ENCODE measurements at regions not wholly inside any gene's neighbourhood (a gene's known extent, or its start where the extent isn't known, plus 50 kb on each side); places are given as distances from the start of the nearest gene placed in this dataset.

DNA sequence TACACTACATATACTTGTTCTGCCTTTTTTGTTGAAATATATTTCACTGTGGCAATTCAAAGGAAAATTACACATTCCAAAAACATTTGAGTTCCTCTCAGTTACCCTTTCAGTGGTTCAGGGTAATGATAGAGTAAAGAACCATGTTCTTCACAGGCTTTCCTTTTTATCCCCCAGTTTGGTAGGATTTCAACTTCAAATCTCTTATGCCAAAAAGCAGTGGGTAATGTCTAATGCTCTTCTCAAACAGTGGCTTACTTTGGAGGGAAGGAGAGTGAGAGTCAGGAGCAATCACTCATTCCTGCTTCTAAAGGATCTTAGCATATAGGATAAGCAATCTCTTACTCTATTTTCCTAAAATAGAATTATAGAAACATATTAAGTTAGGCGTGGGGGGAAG lies 290.6 kb downstream of the ZEB2 start:
- no peaks in the 10 kb centered on the region for H3K9me3 Mint-ChIP-seq (ENCODE audit: insufficient read depth)
- no peak overlapping the region for H3K27ac Mint-ChIP-seq
- DNase-seq (no peak), ATAC-seq (no peak)
- CTCF ChIA-PET, result no interaction called here
- peaks cover 40% of the 10 kb centered on the region for H3K4me1 Mint-ChIP-seq (ENCODE audit: low read depth)
- no peak overlapping the region for H3K4me3 Mint-ChIP-seq
- no peaks in the 10 kb centered on the region for H3K27me3 Mint-ChIP-seq (ENCODE audit: low read depth)
- H3K36me3 Mint-ChIP-seq (ENCODE audit: low read depth), result peaks cover 7% of the 10 kb centered on the region
- POLR2A ChIA-PET, result no interaction called here

DNA sequence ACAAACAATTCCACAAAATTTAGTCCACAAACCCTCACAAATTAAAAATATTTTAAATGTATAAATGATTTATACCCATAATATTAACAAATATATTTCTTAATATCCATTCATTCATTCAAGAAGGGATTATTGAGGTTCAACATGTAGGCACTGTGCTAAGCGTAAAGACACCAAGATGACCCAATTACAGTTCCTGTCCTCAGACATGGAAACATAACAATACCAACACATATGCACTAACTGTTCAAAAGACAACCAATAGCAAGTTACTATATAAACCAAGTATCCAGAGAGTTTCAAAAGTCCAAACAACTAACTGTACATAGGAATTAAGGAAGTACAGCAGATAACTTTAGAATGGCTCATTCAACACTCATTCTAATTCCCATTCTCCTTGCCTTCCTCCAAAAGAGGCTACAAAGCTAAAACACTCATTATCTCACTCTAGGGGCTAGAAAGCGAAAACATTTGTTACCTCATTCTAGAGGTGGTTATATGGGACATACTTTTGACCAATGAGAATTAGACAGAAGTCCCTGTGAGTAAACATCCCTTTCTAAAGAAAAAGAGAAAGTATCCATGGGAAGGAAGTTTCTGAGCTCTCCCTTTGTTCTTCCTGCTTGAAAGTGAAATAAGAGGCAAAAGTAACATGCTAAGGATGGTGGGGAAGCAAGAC lies 292.4 kb downstream of the ZEB2 start:
- H3K4me3 Mint-ChIP-seq, result no peak overlapping the region
- no peak for ATAC-seq
- CTCF ChIA-PET, result interaction anchor here (1.2 kb wide), 1 partner anchor 19 kb away, joined by 4 read pairs; no protein-coding TSS in a partner anchor
- POLR2A ChIA-PET, result no interaction called here
- no peak overlapping the region for H3K27ac Mint-ChIP-seq
- peaks cover 23% of the 10 kb centered on the region for H3K4me1 Mint-ChIP-seq (ENCODE audit: low read depth)
- peaks cover 7% of the 10 kb centered on the region for H3K36me3 Mint-ChIP-seq (ENCODE audit: low read depth)
- no peak for DNase-seq
- no peaks in the 10 kb centered on the region for H3K27me3 Mint-ChIP-seq (ENCODE audit: low read depth)
- H3K9me3 Mint-ChIP-seq (ENCODE audit: insufficient read depth), result no peaks in the 10 kb centered on the region

DNA sequence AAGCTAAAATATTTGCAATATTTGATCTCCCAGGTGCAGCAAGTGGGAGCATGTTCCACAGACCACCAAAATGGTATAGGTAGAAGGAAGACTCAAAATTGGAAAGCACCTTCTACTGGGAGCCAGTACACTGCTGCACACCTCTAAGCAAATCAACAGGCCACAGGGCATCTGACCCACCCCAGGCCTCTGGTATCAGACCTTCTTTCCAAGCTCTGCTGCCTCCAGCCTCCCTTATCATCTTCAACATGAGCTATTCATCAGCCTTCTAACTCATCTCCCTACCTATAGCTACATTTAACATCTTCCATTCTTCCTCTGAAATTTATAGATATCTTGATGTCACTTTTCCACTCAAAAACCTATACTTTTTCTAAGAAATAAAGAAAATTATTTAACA lies 294.8 kb downstream of the ZEB2 start:
- H3K9me3 Mint-ChIP-seq (ENCODE audit: insufficient read depth), result no peaks in the 10 kb centered on the region
- ChIA-PET CTCF (interaction anchor here (1.4 to 1.7 kb wide), 2 partner anchors 9 to 14 kb away, joined by 3 to 4 read pairs; no protein-coding TSS in a partner anchor), POLR2A (interaction anchor here (1.3 kb wide), 1 partner anchor 41 kb away, joined by 3 read pairs; no protein-coding TSS in a partner anchor)
- peaks cover 10% of the 10 kb centered on the region for H3K4me1 Mint-ChIP-seq (ENCODE audit: low read depth)
- DNase-seq (no peak), ATAC-seq (no peak)
- no peak overlapping the region for H3K27ac Mint-ChIP-seq
- H3K36me3 Mint-ChIP-seq (ENCODE audit: low read depth), result peaks cover 7% of the 10 kb centered on the region
- no peak overlapping the region for H3K4me3 Mint-ChIP-seq
- no peaks in the 10 kb centered on the region for H3K27me3 Mint-ChIP-seq (ENCODE audit: low read depth)

DNA sequence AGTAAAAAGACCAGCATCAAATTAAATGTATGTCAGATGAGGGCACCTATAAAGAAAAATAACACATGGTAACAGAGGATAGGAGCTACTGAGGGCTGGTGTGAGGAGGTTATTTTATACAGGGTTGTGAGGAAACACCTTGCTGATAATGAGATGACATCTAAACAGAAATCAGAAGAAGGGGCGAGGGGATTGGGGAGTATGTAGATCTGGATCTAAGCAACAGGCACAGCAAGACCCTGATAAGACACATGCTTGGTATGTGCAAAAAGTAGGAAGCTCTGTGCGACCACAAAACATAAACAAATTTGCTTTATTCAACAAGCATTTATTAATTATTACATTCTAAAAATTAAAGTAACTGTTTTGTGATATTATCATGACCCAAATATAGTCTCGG lies 295.4 kb downstream of the ZEB2 start:
- H3K27me3 Mint-ChIP-seq (ENCODE audit: low read depth), result no peaks in the 10 kb centered on the region

DNA sequence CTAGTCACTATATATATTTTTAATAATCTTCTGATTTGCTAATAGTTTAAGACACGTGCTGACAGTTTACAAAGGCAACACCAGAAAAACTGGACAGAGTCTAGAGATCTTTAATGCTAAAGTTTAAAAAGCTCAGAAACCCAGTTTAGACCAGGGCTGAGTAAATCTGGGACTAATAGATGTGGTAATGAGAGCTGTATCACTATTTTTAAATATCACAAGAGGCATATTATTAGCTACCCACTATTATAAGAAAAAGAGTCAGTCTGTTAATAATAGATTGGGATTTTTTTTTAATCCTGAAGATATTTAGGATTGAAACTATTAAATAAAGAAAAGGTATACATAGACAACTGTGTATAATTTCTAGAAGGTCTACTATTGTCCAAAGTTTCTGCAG lies 299.9 kb downstream of the ZEB2 start:
- CTCF ChIA-PET, result interaction anchor here (0.8 kb wide), 1 partner anchor 96 kb away, joined by 3 read pairs; no protein-coding TSS in a partner anchor
- H3K4me3 Mint-ChIP-seq, result no peak overlapping the region

More for the DNA sequence above, 295.4 kb downstream of the ZEB2 start:
- no peak overlapping the region for H3K27ac Mint-ChIP-seq
- H3K9me3 Mint-ChIP-seq (ENCODE audit: insufficient read depth), result no peaks in the 10 kb centered on the region
- H3K4me1 Mint-ChIP-seq (ENCODE audit: low read depth), result peaks cover 7% of the 10 kb centered on the region
- ChIA-PET POLR2A (interaction anchor here (1.3 kb wide), 1 partner anchor 40 kb away, joined by 3 read pairs; no protein-coding TSS in a partner anchor), CTCF (interaction anchor here (1.4 to 1.7 kb wide), 2 partner anchors 8 to 13 kb away, joined by 3 to 4 read pairs; no protein-coding TSS in a partner anchor)
- DNase-seq (no peak), ATAC-seq (no peak)
- H3K4me3 Mint-ChIP-seq, result no peak overlapping the region
- H3K36me3 Mint-ChIP-seq (ENCODE audit: low read depth), result peaks cover 7% of the 10 kb centered on the region

DNA sequence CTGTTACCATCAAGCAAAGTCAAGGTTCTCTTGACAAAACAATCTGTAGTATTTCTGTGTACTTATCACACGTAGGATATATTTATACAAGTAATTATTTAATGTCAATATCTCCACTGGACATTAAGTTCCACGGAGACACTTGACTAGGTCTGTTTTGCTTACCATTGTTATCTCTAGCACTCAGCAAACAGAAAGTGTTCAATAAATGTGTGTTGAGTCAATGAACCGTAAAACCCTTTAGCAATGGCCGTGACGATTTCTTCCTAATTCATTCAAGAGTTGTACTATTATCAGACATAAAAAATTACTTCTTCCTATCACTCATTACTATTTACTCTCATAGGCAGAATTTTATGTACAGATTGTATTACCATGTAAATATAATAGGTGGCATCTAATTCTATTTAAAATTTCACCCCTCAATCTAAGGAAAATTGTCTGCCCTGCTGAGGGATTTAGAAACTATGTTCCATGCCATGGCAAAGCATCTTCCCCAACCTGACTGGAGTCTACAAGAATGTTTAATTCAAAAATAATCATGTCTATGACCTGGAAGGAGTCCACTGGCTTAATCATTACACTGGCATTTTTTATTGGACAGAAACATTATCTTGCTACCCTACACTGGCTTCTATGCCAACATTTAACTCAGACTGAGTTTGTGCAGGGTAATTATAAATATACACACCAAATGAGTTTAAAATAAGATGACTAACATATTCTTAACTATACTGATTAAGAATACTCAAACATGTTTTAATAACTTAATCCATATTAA lies 301.9 kb downstream of the ZEB2 start:
- no peaks in the 10 kb centered on the region for H3K27me3 Mint-ChIP-seq (ENCODE audit: low read depth)
- H3K9me3 Mint-ChIP-seq (ENCODE audit: insufficient read depth), result no peaks in the 10 kb centered on the region
- ChIA-PET CTCF (no interaction called here), POLR2A (no interaction called here)
- peaks cover 5% of the 10 kb centered on the region for H3K36me3 Mint-ChIP-seq (ENCODE audit: low read depth)
- no peak overlapping the region for H3K4me3 Mint-ChIP-seq
- DNase-seq, result no peak
- H3K4me1 Mint-ChIP-seq (ENCODE audit: low read depth), result peaks cover 26% of the 10 kb centered on the region
- H3K27ac Mint-ChIP-seq, result no peak overlapping the region
- no peak for ATAC-seq

More for the DNA sequence above, 299.9 kb downstream of the ZEB2 start:
- no peaks in the 10 kb centered on the region for H3K27me3 Mint-ChIP-seq (ENCODE audit: low read depth)
- no peak overlapping the region for H3K27ac Mint-ChIP-seq
- ATAC-seq, result no peak
- POLR2A ChIA-PET, result no interaction called here
- no peaks in the 10 kb centered on the region for H3K9me3 Mint-ChIP-seq (ENCODE audit: insufficient read depth)
- H3K36me3 Mint-ChIP-seq (ENCODE audit: low read depth), result peaks cover 5% of the 10 kb centered on the region
- peaks cover 15% of the 10 kb centered on the region for H3K4me1 Mint-ChIP-seq (ENCODE audit: low read depth)
- no peak for DNase-seq

DNA sequence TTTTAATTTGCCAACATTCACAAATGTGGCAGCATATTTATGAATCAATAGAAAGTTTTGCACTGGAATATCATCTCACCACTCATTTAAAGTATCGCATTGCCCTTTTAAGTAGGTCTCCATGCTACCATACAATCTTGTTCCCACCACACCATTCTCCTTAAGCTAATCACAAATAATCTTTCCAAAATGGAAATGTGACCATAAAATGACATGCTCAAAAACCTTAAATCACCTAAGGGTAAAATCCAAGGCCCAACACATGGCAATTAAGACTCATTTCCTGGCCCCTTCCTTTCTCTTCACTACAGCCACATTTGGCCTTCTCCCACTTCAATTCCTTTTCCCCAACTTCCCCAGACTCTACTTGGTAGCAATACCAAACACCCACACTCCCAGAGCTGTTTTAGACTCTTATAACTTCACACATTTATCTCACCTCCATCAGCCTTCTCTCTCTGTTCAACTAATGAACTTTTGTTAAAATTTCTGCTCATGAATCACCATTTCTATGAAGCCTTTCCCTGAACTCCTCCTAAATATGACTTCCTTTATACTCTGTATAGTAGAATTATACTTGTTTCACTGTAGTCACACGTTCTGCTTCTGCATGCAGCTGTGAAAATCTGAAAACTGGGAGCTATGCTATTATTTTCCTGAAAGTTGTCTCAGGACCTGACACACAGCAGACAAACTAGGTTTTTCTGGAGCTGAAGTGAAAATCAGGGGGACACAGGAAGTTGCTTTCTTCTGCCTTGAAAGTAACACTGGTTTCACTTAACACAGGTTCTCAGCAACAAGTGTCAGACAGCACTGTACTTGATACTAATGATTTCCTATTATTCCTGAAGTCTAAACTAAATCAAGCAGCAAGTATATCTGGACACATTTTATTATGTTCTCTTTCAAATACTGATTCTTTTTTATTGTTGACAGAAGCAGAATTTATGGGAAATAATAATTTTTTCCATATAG lies 303.9 kb downstream of the ZEB2 start:
- DNase-seq, result no peak
- ChIA-PET POLR2A (interaction anchor here (0.5 to 0.8 kb wide), 2 partner anchors 26 to 90 kb away, joined by 3 read pairs; no protein-coding TSS in a partner anchor), CTCF (interaction anchor here (0.8 to 1.3 kb wide), 3 partner anchors 9 to 18 kb away, joined by 3 read pairs; no protein-coding TSS in a partner anchor)
- ATAC-seq, result peak; percentile 76
- Mint-ChIP-seq H3K36me3 (ENCODE audit: low read depth) (peaks cover 6% of the 10 kb centered on the region), H3K9me3 (ENCODE audit: insufficient read depth) (no peaks in the 10 kb centered on the region), H3K4me3 (peak overlapping the region; percentile 1), H3K4me1 (ENCODE audit: low read depth) (peaks cover 39% of the 10 kb centered on the region), H3K27ac (peak overlapping the region; percentile 83), H3K27me3 (ENCODE audit: low read depth) (no peaks in the 10 kb centered on the region)

DNA sequence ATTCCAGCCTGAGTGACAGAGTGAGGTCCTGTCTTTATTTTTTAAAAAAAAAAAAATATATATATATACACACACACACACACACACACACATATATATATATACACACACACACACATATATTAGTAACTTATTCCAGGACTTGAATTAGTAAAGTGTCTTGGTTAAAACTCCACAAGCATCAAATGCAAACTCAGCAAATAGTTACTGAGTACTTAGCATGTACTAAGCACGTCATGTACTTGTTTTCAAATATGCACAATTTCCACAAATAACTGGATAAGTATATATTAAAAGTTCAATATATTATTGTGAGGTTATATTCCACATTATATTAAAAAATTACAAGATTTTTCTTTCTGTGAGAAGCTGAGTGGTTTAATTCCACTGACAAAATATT lies 304.7 kb downstream of the ZEB2 start:
- peaks cover 39% of the 10 kb centered on the region for H3K4me1 Mint-ChIP-seq (ENCODE audit: low read depth)
- POLR2A ChIA-PET, result interaction anchor here (1.0 kb wide), 1 partner anchor 19 kb away, joined by 4 read pairs; no protein-coding TSS in a partner anchor
- CTCF ChIA-PET, result interaction anchor here (1.3 to 1.8 kb wide), 2 partner anchors 17 to 27 kb away, joined by 3 to 4 read pairs; no protein-coding TSS in a partner anchor
- no peak overlapping the region for H3K4me3 Mint-ChIP-seq
- ATAC-seq (no peak), DNase-seq (no peak)
- H3K27me3 Mint-ChIP-seq (ENCODE audit: low read depth), result no peaks in the 10 kb centered on the region
- peaks cover 7% of the 10 kb centered on the region for H3K36me3 Mint-ChIP-seq (ENCODE audit: low read depth)
- H3K27ac Mint-ChIP-seq, result no peak overlapping the region
- H3K9me3 Mint-ChIP-seq (ENCODE audit: insufficient read depth), result no peaks in the 10 kb centered on the region

DNA sequence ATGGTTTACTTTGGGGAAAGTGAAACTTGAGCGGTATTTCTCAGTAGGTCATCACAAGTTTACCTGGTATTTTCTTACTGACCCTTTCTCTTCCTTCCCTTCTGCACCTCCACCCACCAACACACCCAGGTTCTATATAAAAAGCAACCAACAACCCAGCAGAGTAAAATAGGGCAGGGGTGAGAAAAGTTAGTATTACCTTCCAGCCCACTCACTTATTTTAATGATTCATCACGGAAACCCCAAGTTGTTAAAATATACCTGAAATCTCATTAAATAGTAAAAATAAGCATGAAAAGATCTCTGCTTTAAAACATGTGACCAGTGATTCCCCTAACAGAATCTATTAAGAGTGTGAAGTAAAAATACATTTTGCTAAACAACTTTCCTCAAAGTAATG lies 306.1 kb downstream of the ZEB2 start:
- ChIA-PET CTCF (interaction anchor here (1.8 kb wide), 1 partner anchor 29 kb away, joined by 4 read pairs; no protein-coding TSS in a partner anchor), POLR2A (no interaction called here)
- Mint-ChIP-seq H3K36me3 (ENCODE audit: low read depth) (peaks cover 13% of the 10 kb centered on the region), H3K27ac (peak overlapping the region; percentile 67), H3K9me3 (ENCODE audit: insufficient read depth) (no peaks in the 10 kb centered on the region), H3K4me3 (peak overlapping the region; percentile 32), H3K27me3 (ENCODE audit: low read depth) (no peaks in the 10 kb centered on the region), H3K4me1 (ENCODE audit: low read depth) (peaks cover 42% of the 10 kb centered on the region)
- ATAC-seq (no peak), DNase-seq (no peak)

DNA sequence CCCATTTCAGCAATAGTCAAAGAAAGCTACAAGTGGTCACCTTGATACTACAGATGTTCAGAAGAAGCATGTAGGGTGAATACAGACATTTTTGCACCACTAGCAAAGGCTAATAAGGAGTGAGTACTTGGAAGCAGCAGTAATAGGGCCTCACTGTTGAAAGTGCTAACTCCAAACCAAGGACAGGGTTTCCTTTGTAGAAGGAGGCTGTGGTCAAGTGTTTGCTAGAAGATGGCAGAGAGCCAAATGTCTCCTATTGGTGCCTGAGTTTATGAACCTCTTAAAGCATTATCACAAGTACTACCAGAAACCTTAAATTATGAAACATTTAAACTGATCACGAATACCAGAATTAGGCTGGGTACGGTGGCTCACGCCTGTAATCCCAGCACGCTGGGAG lies 308.1 kb downstream of the ZEB2 start:
- Mint-ChIP-seq H3K4me3 (no peak overlapping the region), H3K36me3 (ENCODE audit: low read depth) (peaks cover 18% of the 10 kb centered on the region), H3K27me3 (ENCODE audit: low read depth) (no peaks in the 10 kb centered on the region), H3K4me1 (ENCODE audit: low read depth) (peaks cover 40% of the 10 kb centered on the region), H3K9me3 (ENCODE audit: insufficient read depth) (no peaks in the 10 kb centered on the region), H3K27ac (no peak overlapping the region)
- no peak for DNase-seq
- ATAC-seq, result no peak
- ChIA-PET CTCF (no interaction called here), POLR2A (no interaction called here)

DNA sequence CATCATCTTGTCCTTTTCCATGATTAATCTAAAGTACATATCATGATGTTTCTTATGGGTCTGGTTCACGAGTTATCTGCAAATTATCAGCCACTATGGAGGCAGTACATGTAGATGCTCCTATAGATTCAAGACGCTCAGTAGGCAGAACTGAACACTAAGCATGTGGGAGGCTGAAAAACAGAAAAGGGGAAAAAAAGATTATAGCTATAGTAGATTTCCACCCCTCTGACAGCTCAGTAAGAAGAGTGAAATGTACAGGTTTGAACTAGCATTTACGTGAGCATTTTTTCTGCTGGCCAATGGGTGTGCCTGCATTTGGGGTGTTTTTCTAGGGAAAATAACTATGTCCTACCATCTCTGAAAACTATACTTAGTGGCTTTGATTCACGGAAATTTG lies 308.9 kb downstream of the ZEB2 start:
- Mint-ChIP-seq H3K9me3 (ENCODE audit: insufficient read depth) (no peaks in the 10 kb centered on the region), H3K4me3 (no peak overlapping the region), H3K36me3 (ENCODE audit: low read depth) (peaks cover 18% of the 10 kb centered on the region), H3K27ac (no peak overlapping the region), H3K27me3 (ENCODE audit: low read depth) (no peaks in the 10 kb centered on the region), H3K4me1 (ENCODE audit: low read depth) (peaks cover 32% of the 10 kb centered on the region)
- ChIA-PET POLR2A (no interaction called here), CTCF (interaction anchor here (1.0 kb wide), 1 partner anchor 13 kb away, joined by 4 read pairs; no protein-coding TSS in a partner anchor)
- ATAC-seq, result no peak
- DNase-seq, result no peak
